ENCODE measurements at regions not wholly inside any gene's neighbourhood (a gene's known extent, or its start where the extent isn't known, plus 50 kb on each side); places are given as distances from the start of the nearest gene placed in this dataset.

DNA sequence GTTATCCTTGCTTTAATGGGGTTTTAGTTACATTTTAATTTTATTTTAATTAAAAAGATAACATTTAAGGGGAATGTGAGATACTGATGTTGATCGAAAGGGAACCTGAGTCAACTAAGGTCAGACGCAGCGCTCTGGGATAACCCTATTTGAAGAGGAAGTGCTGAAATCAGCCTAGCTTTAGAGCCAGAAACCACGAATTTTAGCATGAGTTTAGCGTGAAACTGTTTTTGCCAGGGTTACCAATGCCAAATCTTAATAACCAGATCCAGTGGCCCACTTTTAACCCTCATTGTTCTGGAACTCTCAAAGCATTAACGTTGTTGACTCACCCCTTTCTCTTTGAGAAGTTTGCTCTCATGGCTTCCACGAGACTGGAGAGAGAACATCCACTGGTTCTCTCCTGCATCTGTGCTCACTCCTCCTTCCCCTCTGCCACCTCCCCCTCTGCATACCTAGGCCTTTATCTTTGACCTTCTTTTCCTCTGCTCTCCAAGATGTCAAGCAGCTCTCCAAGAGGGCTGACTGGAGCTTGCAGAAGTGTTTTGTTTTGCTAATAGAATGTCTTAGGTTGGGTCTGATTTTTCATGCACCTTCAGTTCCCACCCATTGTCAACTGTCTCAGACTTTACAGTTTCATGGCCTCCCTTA lies 198.3 kb upstream of the CELF2 start:
- peaks cover 17% of the 10 kb centered on the region for H3K9me3 Mint-ChIP-seq
- no peaks in the 10 kb centered on the region for H3K36me3 Mint-ChIP-seq (ENCODE audit: low read depth)
- no peak overlapping the region for H3K27ac Mint-ChIP-seq
- DNase-seq = no peak
- H3K4me3 Mint-ChIP-seq = no peak overlapping the region
- H3K4me1 Mint-ChIP-seq = no peaks in the 10 kb centered on the region
- TF ChIP-seq, protein P1, sequence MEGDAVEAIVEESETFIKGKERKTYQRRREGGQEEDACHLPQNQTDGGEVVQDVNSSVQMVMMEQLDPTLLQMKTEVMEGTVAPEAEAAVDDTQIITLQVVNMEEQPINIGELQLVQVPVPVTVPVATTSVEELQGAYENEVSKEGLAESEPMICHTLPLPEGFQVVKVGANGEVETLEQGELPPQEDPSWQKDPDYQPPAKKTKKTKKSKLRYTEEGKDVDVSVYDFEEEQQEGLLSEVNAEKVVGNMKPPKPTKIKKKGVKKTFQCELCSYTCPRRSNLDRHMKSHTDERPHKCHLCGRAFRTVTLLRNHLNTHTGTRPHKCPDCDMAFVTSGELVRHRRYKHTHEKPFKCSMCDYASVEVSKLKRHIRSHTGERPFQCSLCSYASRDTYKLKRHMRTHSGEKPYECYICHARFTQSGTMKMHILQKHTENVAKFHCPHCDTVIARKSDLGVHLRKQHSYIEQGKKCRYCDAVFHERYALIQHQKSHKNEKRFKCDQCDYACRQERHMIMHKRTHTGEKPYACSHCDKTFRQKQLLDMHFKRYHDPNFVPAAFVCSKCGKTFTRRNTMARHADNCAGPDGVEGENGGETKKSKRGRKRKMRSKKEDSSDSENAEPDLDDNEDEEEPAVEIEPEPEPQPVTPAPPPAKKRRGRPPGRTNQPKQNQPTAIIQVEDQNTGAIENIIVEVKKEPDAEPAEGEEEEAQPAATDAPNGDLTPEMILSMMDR (IDR thresholded peaks at IDR 0.05) = no peak
- peaks cover 5% of the 10 kb centered on the region for H3K27me3 Mint-ChIP-seq (ENCODE audit: low read depth, poor library complexity)

DNA sequence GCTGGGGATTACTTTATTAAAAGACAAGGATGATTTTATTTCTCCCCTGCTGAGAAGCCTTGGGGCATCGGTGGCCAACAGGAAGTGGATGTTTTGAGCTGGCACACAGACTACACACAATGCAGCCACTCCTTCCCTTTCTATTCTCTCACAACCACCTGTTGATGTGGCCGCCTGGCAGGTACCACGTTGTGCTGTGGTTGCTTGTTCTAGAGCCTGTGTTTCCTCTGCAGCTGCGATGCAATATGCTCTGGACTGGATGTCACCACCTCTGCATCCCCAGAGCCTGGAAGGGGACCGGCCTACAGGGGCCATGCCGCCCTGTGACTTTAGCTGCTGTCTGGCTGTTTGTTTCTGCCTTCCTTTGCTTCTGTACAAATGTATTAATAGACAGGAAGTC lies 195.7 kb upstream of the CELF2 start:
- Mint-ChIP-seq H3K27ac (no peak overlapping the region), H3K4me1 (no peaks in the 10 kb centered on the region)
- DNase-seq = no peak

DNA sequence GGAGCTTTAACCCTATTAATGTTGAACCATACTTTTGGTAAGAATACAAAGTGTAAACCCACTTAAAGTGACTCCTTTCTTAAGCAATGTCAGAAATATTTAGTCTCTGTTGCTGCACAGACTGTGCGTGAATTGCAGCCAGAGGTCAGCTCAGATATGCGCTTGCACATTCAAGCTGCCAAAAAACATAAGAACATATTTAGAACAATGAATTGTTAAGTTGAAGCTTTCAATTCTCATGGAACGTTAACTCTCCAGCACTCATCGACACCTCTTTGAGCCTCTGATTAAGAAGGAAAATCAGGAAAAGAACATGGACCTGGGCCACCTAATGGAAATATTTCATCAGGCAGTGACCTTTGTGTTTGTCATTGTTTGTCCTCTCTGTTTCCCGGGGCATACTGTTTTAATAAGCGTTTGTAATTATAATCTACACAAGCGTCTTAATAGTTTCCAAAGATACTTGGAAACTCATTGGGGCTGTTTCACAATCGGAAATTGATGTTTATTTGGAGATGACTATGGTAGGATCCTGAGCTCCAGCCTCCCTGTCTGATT lies 193.0 kb upstream of the CELF2 start:
- peaks cover 13% of the 10 kb centered on the region for H3K9me3 Mint-ChIP-seq
- DNase-seq = no peak
- H3K36me3 Mint-ChIP-seq (ENCODE audit: low read depth) = no peaks in the 10 kb centered on the region
- no peak overlapping the region for H3K4me3 Mint-ChIP-seq
- TF ChIP-seq, protein P1 (IDR thresholded peaks at IDR 0.05) = no peak
- H3K27ac Mint-ChIP-seq = no peak overlapping the region
- H3K27me3 Mint-ChIP-seq (ENCODE audit: low read depth, poor library complexity) = peaks cover 7% of the 10 kb centered on the region
- no peaks in the 10 kb centered on the region for H3K4me1 Mint-ChIP-seq

More for the DNA sequence above, 195.7 kb upstream of the CELF2 start:
- peaks cover 17% of the 10 kb centered on the region for H3K9me3 Mint-ChIP-seq
- peaks cover 5% of the 10 kb centered on the region for H3K27me3 Mint-ChIP-seq (ENCODE audit: low read depth, poor library complexity)
- TF ChIP-seq, protein P1 (IDR thresholded peaks at IDR 0.05) = no peak
- H3K36me3 Mint-ChIP-seq (ENCODE audit: low read depth) = no peaks in the 10 kb centered on the region
- no peak overlapping the region for H3K4me3 Mint-ChIP-seq

DNA sequence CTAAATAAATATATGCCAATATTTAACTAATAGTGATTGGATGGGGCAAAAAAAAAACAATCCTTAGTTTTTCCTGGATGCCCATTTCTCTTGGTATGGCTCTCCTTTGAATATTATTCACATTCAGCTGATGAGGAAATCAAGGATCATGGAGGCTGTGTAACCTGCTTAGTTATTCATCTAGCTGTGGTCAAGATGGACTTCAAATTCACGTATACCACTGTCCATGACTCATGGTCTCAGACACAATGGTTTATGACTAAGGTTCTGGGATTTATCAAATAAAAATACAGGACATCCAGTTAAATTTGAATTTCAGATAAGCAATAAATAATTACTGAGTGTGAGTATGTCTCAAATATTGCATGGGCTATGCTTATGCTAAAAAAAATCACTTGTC lies 191.5 kb upstream of the CELF2 start:
- no peak overlapping the region for H3K27ac Mint-ChIP-seq
- no peaks in the 10 kb centered on the region for H3K9me3 Mint-ChIP-seq
- no peak overlapping the region for H3K4me3 Mint-ChIP-seq
- TF ChIP-seq, protein P1 (IDR thresholded peaks at IDR 0.05) = no peak
- H3K36me3 Mint-ChIP-seq (ENCODE audit: low read depth) = no peaks in the 10 kb centered on the region
- H3K27me3 Mint-ChIP-seq (ENCODE audit: low read depth, poor library complexity) = peaks cover 4% of the 10 kb centered on the region
- DNase-seq = no peak
- no peaks in the 10 kb centered on the region for H3K4me1 Mint-ChIP-seq

DNA sequence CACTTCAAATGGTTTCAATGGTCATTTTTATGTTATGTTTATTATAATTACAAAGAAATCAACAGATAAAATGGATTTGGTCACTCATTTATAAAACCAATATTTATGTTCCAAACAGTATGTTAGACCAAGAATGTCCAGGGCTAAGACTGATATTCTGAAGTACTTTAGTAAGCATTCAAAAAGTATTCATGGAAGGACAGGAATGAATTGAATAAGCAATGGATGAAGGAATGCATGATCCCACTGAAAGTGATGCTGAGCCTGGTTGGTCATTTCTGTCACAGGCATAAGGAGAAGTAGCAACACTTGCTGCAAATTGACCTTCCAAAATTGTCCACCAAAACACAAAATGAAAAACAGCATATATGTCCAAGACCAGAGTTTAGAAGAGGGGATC lies 189.0 kb upstream of the CELF2 start:
- peaks cover 4% of the 10 kb centered on the region for H3K27me3 Mint-ChIP-seq (ENCODE audit: low read depth, poor library complexity)
- TF ChIP-seq, protein P1 (IDR thresholded peaks at IDR 0.05) = no peak
- H3K4me3 Mint-ChIP-seq = no peak overlapping the region
- DNase-seq = no peak
- H3K9me3 Mint-ChIP-seq = peaks cover 6% of the 10 kb centered on the region
- no peak overlapping the region for H3K27ac Mint-ChIP-seq
- H3K4me1 Mint-ChIP-seq = no peaks in the 10 kb centered on the region
- H3K36me3 Mint-ChIP-seq (ENCODE audit: low read depth) = no peaks in the 10 kb centered on the region

DNA sequence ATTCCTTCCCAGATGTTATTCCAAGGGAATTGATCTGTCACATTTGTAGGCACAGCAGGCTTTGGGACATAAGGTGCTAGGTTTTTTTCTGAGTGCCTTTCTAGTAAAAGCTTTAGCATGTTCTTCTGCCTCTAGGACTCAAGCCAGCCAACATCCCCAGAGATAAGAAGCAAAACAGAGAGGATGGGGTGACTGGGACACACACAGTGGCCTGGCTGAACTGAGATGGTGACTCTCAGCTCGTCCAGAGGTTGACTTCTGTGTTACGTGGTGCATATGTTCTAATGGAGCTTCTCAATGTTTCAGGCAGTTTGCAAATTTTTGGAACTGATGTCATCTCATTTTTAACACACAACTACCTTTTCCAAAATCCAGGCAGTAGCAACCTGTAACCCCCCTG lies 188.1 kb upstream of the CELF2 start:
- H3K4me1 Mint-ChIP-seq = no peaks in the 10 kb centered on the region
- DNase-seq = no peak

More for the DNA sequence above, 188.1 kb upstream of the CELF2 start:
- H3K36me3 Mint-ChIP-seq (ENCODE audit: low read depth) = no peaks in the 10 kb centered on the region
- no peak overlapping the region for H3K27ac Mint-ChIP-seq
- H3K4me3 Mint-ChIP-seq = no peak overlapping the region
- TF ChIP-seq, protein P1 (IDR thresholded peaks at IDR 0.05) = no peak
- H3K27me3 Mint-ChIP-seq (ENCODE audit: low read depth, poor library complexity) = peaks cover 4% of the 10 kb centered on the region
- peaks cover 9% of the 10 kb centered on the region for H3K9me3 Mint-ChIP-seq

All from nephron progenitor cell (in vitro differentiated cells).